ENCODE measurements at regions not wholly inside any gene's neighbourhood (a gene's known extent, or its start where the extent isn't known, plus 50 kb on each side); places are given as distances from the start of the nearest gene placed in this dataset.

- no peak for TF ChIP-seq CTCF (IDR thresholded peaks at IDR 0.05; ENCODE audit: low read length, missing control alignments)
- DNase-seq (ENCODE audit: low read depth), result no peak
- H3K4me3 ChIP-seq (replicated peaks; ENCODE audit: low read depth, low read length), result no peak overlapping the region
Observed at GRCh38 chr2:223196331-223196730, 144.3 kb downstream of the KCNE4 start.

GRCh38 chr2:223197046-223197445, 145.1 kb downstream of the KCNE4 start:
- no peak for TF ChIP-seq CTCF (IDR thresholded peaks at IDR 0.05; ENCODE audit: low read length, missing control alignments)
- no peak overlapping the region for H3K4me3 ChIP-seq (replicated peaks; ENCODE audit: low read depth, low read length)
- peak; percentile 3 for DNase-seq (ENCODE audit: low read depth)

- no peak for TF ChIP-seq CTCF (IDR thresholded peaks at IDR 0.05; ENCODE audit: low read length, missing control alignments)
- DNase-seq (ENCODE audit: low read depth), result no peak
- H3K4me3 ChIP-seq (replicated peaks; ENCODE audit: low read depth, low read length), result no peak overlapping the region
Observed at GRCh38 chr2:223199531-223200515, 147.8 kb downstream of the KCNE4 start.

GRCh38 chr2:223203971-223204929, 152.3 kb downstream of the KCNE4 start:
- DNase-seq (ENCODE audit: low read depth), result peak; percentile 11
- H3K4me3 ChIP-seq (replicated peaks; ENCODE audit: low read depth, low read length), result no peak overlapping the region
- no peak for TF ChIP-seq CTCF (IDR thresholded peaks at IDR 0.05; ENCODE audit: low read length, missing control alignments)

- H3K4me3 ChIP-seq (replicated peaks; ENCODE audit: low read depth, low read length), result no peak overlapping the region
- TF ChIP-seq CTCF (IDR thresholded peaks at IDR 0.05; ENCODE audit: low read length, missing control alignments), result no peak
- no peak for DNase-seq (ENCODE audit: low read depth)
Observed at GRCh38 chr2:223210489-223210888, 158.5 kb downstream of the KCNE4 start.

GRCh38 chr2:223214394-223215253, 162.6 kb downstream of the KCNE4 start:
- TF ChIP-seq CTCF (IDR thresholded peaks at IDR 0.05; ENCODE audit: low read length, missing control alignments), result no peak
- no peak overlapping the region for H3K4me3 ChIP-seq (replicated peaks; ENCODE audit: low read depth, low read length)
- DNase-seq (ENCODE audit: low read depth), result no peak
